AG09309 (cell line): ENCODE measurements at regions not wholly inside any gene's neighbourhood (a gene's known extent, or its start where the extent isn't known, plus 50 kb on each side); places are given as distances from the start of the nearest gene placed in this dataset.

Experiments used
- DNase-seq: peaks from one replicate; pipeline ENCODE4 v3.0.0-alpha.2; 2010; ENCODE audit warnings: low read depth
- H3K4me3 ChIP-seq: 2 replicates; pipeline ENCODE4 v1.5.1; 2011; ENCODE audit warnings: mild to moderate bottlenecking, low read depth, low read length, moderate library complexity; ENCODE audit not compliant: control insufficient read depth
- TF ChIP-seq, protein P1 (sequence below): IDR thresholded peaks from 2 replicates; pipeline ENCODE4 v1.5.1; 2011; ENCODE audit warnings: mild to moderate bottlenecking, low read depth, low read length, inconsistent platforms; ENCODE audit not compliant: insufficient read depth, control insufficient read depth; ENCODE audit errors: missing control alignments

DNA sequence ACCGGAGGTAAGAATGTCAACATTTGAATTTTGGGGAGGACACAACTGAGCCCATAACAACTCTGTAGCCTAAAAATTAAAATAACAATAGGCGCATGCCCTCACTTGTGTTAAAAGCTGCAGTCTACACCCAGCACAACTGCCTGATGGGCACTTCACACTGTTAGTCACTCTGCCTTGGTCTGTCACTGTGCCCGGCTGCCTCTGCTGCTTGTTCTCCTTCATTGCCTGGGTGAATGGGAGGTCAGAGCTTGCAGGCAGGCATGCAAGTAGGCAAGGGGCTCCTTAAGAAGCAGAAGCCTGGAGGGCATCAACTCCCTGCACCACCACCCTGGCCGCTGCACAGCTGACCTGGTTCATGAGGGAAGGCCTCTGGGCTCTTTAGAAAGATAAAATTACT lies 374.8 kb downstream of the MID1IP1 start:
- TF ChIP-seq, protein P1, sequence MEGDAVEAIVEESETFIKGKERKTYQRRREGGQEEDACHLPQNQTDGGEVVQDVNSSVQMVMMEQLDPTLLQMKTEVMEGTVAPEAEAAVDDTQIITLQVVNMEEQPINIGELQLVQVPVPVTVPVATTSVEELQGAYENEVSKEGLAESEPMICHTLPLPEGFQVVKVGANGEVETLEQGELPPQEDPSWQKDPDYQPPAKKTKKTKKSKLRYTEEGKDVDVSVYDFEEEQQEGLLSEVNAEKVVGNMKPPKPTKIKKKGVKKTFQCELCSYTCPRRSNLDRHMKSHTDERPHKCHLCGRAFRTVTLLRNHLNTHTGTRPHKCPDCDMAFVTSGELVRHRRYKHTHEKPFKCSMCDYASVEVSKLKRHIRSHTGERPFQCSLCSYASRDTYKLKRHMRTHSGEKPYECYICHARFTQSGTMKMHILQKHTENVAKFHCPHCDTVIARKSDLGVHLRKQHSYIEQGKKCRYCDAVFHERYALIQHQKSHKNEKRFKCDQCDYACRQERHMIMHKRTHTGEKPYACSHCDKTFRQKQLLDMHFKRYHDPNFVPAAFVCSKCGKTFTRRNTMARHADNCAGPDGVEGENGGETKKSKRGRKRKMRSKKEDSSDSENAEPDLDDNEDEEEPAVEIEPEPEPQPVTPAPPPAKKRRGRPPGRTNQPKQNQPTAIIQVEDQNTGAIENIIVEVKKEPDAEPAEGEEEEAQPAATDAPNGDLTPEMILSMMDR = no peak
- no peak for DNase-seq
- H3K4me3 ChIP-seq = no peak overlapping the region

DNA sequence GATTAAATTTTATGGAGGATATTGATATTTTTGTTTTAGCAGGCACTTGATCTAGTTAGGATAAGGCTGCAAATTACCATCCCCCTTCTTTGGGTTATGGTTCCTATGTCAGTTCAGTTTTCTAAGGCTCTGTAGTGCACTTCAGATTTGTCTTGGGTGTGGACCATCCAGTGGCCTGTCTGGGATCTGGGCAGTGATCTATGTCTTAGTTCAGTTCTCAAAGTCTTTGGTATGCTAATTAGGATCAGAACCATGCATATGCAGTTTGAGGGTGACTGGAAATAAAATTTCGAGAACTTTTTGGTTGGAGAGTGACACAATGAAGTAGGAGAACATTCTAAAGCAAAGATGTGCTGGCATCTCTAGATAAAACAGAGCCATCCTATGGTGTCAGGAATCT lies 388.2 kb downstream of the MID1IP1 start:
- no peak overlapping the region for H3K4me3 ChIP-seq
- TF ChIP-seq, protein P1 = no peak
- DNase-seq = no peak

DNA sequence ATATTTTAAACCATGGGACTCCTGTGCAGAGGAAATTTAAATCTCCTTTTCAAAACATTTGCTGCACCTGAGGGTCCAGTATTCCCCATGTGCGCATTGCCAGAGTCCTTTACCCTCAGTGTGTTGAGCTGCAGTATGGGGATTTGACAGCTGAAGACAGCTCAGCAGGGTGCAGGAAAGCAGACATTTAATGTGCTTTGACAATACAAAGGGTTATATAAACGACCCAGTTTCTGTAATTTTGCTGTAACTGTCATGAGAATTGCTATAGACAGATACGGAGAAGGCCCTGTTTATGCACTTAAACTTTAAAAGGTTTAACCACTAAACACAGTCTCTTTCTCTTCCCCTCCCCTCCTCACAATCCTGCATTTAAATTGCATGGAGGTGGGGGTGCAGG lies 393.4 kb downstream of the MID1IP1 start:
- H3K4me3 ChIP-seq = no peak overlapping the region
- TF ChIP-seq, protein P1 = no peak
- no peak for DNase-seq

DNA sequence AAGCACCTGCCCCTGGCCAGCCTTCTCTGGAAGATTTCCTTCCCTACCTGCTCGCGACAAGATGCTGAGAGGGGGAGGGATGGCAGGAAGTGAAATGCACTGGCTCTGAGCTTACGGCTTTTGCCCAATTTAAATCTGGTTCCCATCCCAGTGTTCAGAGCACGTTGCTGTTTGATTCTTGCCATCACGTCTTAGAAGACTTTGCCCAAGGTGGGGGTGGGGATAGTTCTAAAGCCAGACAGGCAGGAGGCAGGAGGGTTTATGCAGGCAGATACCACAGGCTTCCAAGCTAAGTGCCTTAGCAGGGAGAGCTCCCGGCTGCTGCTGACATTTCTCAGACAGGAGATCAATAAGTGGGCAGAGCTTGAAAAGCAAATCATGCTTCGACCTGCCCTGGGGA lies 393.9 kb downstream of the MID1IP1 start:
- DNase-seq = no peak
- H3K4me3 ChIP-seq = no peak overlapping the region
- TF ChIP-seq, protein P1 = no peak

DNA sequence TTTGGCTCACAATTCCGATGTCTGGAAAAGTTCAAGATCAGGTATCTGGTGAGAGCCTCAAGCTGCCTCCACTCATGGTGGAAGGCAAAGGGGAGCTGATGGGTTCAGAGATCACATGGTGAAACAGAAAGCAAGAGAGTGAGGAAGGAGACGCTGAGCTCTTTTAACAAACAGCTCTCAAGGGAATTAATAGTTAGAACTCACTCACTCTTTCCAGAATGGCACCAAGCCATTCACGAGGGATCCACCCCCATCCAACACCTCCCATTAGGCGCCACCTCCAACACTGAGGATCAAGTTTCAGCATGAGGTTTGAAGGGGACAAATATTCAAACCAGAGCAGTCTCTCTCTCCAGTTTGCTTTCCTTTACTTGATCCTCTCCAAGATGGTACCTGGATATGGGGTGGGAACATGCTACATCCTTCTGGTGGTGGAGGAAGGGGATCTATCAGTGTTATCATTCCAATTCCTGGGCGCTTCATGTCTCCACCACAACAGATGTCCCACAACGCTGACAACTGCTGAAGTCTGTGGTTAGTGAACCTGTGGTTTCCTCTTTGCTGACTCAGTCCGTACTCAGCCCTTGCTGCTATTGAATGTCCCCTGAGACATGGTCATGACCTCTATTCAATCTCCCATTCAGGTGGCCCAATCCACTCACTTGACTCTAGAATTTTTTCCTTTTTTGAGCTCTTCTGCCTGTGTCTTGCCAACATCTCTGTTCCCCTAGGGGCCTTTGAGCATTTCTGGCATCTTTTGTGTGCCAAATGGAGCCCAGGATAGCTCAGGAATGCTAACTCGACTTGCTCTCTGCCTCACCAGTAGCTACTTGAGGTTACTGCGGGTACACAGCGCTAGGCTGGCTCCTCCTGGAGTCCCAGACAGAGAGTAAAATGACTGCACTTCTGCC lies 395.2 kb downstream of the MID1IP1 start:
- DNase-seq = no peak
- TF ChIP-seq, protein P1 = no peak
- no peak overlapping the region for H3K4me3 ChIP-seq

DNA sequence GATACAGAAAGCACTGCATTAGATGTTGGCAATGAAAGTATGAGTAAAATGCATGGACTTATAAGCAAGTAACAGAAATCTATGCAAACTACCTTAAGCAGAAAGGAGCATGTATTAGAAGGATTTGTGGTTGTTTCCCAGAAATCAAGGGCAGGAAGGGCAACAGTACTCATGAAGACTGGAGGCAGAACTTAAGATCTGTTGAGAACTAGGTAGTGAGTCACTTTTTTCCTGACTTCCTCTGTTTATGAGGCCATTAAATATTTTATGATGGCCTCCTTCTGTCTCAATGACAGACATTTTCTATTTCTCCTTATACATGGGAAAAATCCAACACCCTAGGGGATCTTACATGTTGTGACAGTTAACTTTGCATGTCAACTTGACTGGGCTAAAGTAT lies 398.2 kb downstream of the MID1IP1 start:
- TF ChIP-seq, protein P1 = no peak
- no peak overlapping the region for H3K4me3 ChIP-seq
- DNase-seq = no peak
